IMR-90 (cell line): ENCODE measurements at regions not wholly inside any gene's neighbourhood (a gene's known extent, or its start where the extent isn't known, plus 50 kb on each side); places are given as distances from the start of the nearest gene placed in this dataset.

Experiments
- ATAC-seq: fragments of 200-7000 bp; cut with Tn5 transposase; 2 replicates; pipeline ENCODE4 v1.9.1; 2020; ENCODE audit warnings: low read depth, mild to moderate bottlenecking, moderate library complexity
- BruUV-seq: library from RNA; stranded (reverse); fragments of 400-500 nt; replicated peaks from 2 replicates; lab custom pipeline; 2021; lab: Mats Ljungman, UMichigan
- CTCF ChIA-PET: fragments of 300-600 bp; formaldehyde crosslinking; extraction: SDS; loops from one replicate; lab custom pipeline; 2021; ENCODE audit warnings: antibody characterized with exemption; lab: Yijun Ruan, JAX
- POLR2A ChIA-PET: fragments of 300-600 bp; sonication (Branson Sonifier 250); formaldehyde crosslinking; loops from one replicate; lab custom pipeline; 2022; ENCODE audit warnings: antibody characterized with exemption; ENCODE audit not compliant: unreplicated experiment; lab: Charles Lee
- DNase-seq: peaks from one replicate; pipeline ENCODE4 v3.0.0; 2013
- H2AFZ ChIP-seq: replicated peaks from 2 replicates; pipeline ENCODE3; 2013; ENCODE audit warnings: low read length, mild to moderate bottlenecking; ENCODE audit not compliant: poor library complexity
- H2AK5ac ChIP-seq: 2 replicates; pipeline ENCODE4 v1.6.1; 2013; ENCODE audit warnings: low read depth, low read length, inconsistent platforms
- H2AK9ac ChIP-seq: replicated peaks from 2 replicates; pipeline ENCODE3; 2013; ENCODE audit warnings: mild to moderate bottlenecking, low read depth, low read length, moderate library complexity; ENCODE audit not compliant: poor library complexity
- H2BK120ac ChIP-seq: 2 replicates; pipeline ENCODE4 v1.6.1; 2013; ENCODE audit warnings: low read depth, low read length, inconsistent platforms
- H2BK15ac ChIP-seq: 3 replicates; pipeline ENCODE4 v1.6.1; 2013; ENCODE audit warnings: low read depth, low read length, inconsistent platforms
- H2BK20ac ChIP-seq: 2 replicates; pipeline ENCODE4 v1.6.1; 2013; ENCODE audit warnings: low read depth, mild to moderate bottlenecking, inconsistent platforms, low read length, moderate library complexity
- H2BK5ac ChIP-seq: 2 replicates; pipeline ENCODE4 v1.6.1; 2013; ENCODE audit warnings: mild to moderate bottlenecking, low read depth, low read length, inconsistent platforms; ENCODE audit not compliant: poor library complexity, severe bottlenecking
- H3K14ac ChIP-seq: replicated peaks from 2 replicates; pipeline ENCODE4 v1.6.1; 2013; ENCODE audit warnings: low read depth, low read length, inconsistent platforms
- H3K18ac ChIP-seq: 2 replicates; pipeline ENCODE4 v1.6.1; 2013; ENCODE audit warnings: low read depth, low read length, control low read depth
- H3K23ac ChIP-seq: 2 replicates; pipeline ENCODE4 v1.6.1; 2013; ENCODE audit warnings: low read depth, low read length, inconsistent platforms
- H3K27ac ChIP-seq: 2 replicates; pipeline ENCODE4 v1.5.1; 2013; ENCODE audit warnings: mild to moderate bottlenecking, control low read depth, low read length; ENCODE audit not compliant: insufficient read depth
- H3K27me3 ChIP-seq: 2 replicates; pipeline ENCODE4 v1.6.1; 2013; ENCODE audit warnings: low read length; ENCODE audit not compliant: control insufficient read depth, insufficient read depth
- H3K36me3 ChIP-seq: 2 replicates; pipeline ENCODE4 v1.6.1; 2013; ENCODE audit warnings: low read length, mixed read lengths; ENCODE audit not compliant: control insufficient read depth, insufficient read depth
- H3K4ac ChIP-seq: 2 replicates; pipeline ENCODE4 v1.6.1; 2013; ENCODE audit warnings: low read depth, low read length, inconsistent platforms
- H3K4me1 ChIP-seq: 2 replicates; pipeline ENCODE4 v1.6.1; 2013; ENCODE audit warnings: low read length, mixed read lengths; ENCODE audit not compliant: control insufficient read depth, insufficient read depth
- H3K4me2 ChIP-seq: 2 replicates; pipeline ENCODE4 v1.6.1; 2013; ENCODE audit warnings: low read depth, mild to moderate bottlenecking, control low read depth, low read length, moderate library complexity
- H3K4me3 ChIP-seq: 2 replicates; pipeline ENCODE4 v1.5.1; 2013; ENCODE audit warnings: low read depth, mild to moderate bottlenecking, control low read depth, low read length, moderate library complexity; ENCODE audit not compliant: insufficient read depth
- H3K56ac ChIP-seq: 2 replicates; pipeline ENCODE4 v1.6.1; 2013; ENCODE audit warnings: low read length, inconsistent platforms; ENCODE audit not compliant: insufficient read depth; ENCODE audit errors: extremely low read depth
- H3K79me1 ChIP-seq, 2 experiments: 2 replicates each; pipeline ENCODE4 v1.6.1; 2013; ENCODE audit warnings: low read length in 2 of 2, inconsistent platforms in 1 of 2, low read depth in 1 of 2
- H3K9ac ChIP-seq: 2 replicates; pipeline ENCODE4 v1.6.1; 2013; ENCODE audit warnings: low read depth, low read length, control low read depth
- H3K9me1 ChIP-seq: 2 replicates; pipeline ENCODE4 v1.6.1; 2013; ENCODE audit warnings: low read length, inconsistent platforms; ENCODE audit not compliant: insufficient read depth
- H3K9me3 ChIP-seq: 2 replicates; pipeline ENCODE4 v1.6.1; 2013; ENCODE audit warnings: low read length; ENCODE audit not compliant: control insufficient read depth, insufficient read depth
- H4K20me1 ChIP-seq: 2 replicates; pipeline ENCODE4 v1.6.1; 2013; ENCODE audit warnings: low read length, inconsistent platforms; ENCODE audit not compliant: insufficient read depth
- H4K5ac ChIP-seq: 2 replicates; pipeline ENCODE4 v1.6.1; 2013; ENCODE audit warnings: mild to moderate bottlenecking, low read depth, low read length, control low read depth
- H4K8ac ChIP-seq, 2 experiments: 2 replicates each; pipeline ENCODE4 v1.6.1; 2013; ENCODE audit warnings: low read depth in 2 of 2, low read length in 2 of 2, control low read depth in 1 of 2, inconsistent platforms in 1 of 2
- H4K91ac ChIP-seq: 2 replicates; pipeline ENCODE4 v1.6.1; 2013; ENCODE audit warnings: low read depth, low read length, inconsistent platforms; ENCODE audit not compliant: insufficient read depth
- BHLHE40 ChIP-seq: fragments of 150-350 bp; IDR thresholded peaks from 2 replicates; pipeline ENCODE4 v1.6.1; 2016; ENCODE audit warnings: mild to moderate bottlenecking, low read depth, low read length
- CEBPB ChIP-seq: IDR thresholded peaks from 2 replicates; pipeline ENCODE4 v1.6.1; 2012; ENCODE audit warnings: low read depth, low read length, improper control_type of control experiment
- CTCF ChIP-seq: conservative IDR thresholded peaks from 2 replicates; pipeline ENCODE4 v1.5.1; 2012; ENCODE audit warnings: mild to moderate bottlenecking, low read depth, low read length, improper control_type of control experiment
- FOS ChIP-seq: fragments of 150-350 bp; IDR thresholded peaks from 2 replicates; pipeline ENCODE4 v1.6.1; 2016; ENCODE audit warnings: low read depth, low read length
- MAFK ChIP-seq: IDR thresholded peaks from 2 replicates; pipeline ENCODE4 v1.6.1; 2012; ENCODE audit warnings: low read depth, low read length, improper control_type of control experiment
- MAZ ChIP-seq: IDR thresholded peaks from 2 replicates; pipeline ENCODE4 v1.6.1; 2012; ENCODE audit warnings: low read depth, mild to moderate bottlenecking, low read length, improper control_type of control experiment, moderate library complexity, borderline replicate concordance
- RCOR1 ChIP-seq: IDR thresholded peaks from 2 replicates; pipeline ENCODE4 v1.6.1; 2012; ENCODE audit warnings: mild to moderate bottlenecking, low read length, improper control_type of control experiment; ENCODE audit not compliant: insufficient replicate concordance
- RFX5 ChIP-seq: IDR thresholded peaks from 2 replicates; pipeline ENCODE4 v1.8.0; 2012; ENCODE audit warnings: low read depth, mild to moderate bottlenecking, low read length, moderate library complexity
- WGBS, 2 experiments: methylation state at CpG; one replicate each; pipeline versions ENCODE4 v1.1.5 to v1.1.7; 2013; ENCODE audit warnings: missing lambda C conversion rate in 2 of 2; ENCODE audit not compliant: insufficient read length in 1 of 2; ENCODE audit errors: extremely low coverage in 2 of 2; 5-methylcytosine and 5-hydroxymethylcytosine counted together
- dilution Hi-C: fragments of 300-500 bp; cut with HindIII; formaldehyde crosslinking; loops from one replicate; pipeline ENCODE4 v1.14.3; 2018; ENCODE audit warnings: low sequenced_read_pairs; ENCODE audit not compliant: unreplicated experiment
- in situ Hi-C: fragments of 300-500 bp; cut with MboI; formaldehyde crosslinking; loops from 3 replicates; pipeline ENCODE4 v1.14.3; 2019; ENCODE audit warnings: low sequenced_read_pairs, inconsistent platforms, mixed read lengths
- intact Hi-C: fragments of 100-400 bp; cut with micrococcal nuclease; formaldehyde crosslinking; loops from 2 replicates; pipeline ENCODE4 v1.10.0; 2022

DNA sequence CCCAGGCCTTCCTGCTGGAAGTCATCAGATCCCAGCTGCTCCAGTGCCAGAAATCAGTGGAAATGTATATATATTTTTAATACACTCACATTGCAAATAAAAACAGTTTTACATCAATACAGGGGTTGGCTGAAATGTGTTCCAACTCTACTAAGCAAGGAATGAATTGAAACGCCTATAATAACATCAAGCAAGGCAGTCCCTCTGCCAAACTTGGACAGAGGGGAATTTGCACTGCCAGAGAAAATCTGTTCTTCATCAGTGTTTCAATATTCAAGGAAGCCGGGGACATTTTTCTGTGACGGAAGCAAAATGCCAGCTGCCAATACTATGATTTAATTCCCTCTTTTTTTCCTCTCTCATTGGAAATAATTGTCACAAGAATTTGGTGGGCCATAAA lies 335.3 kb downstream of the TNS1 start:
- Histone ChIP-seq H2BK120ac (0 out of 2 replicates have a peak overlapping the region, but pooled peaks have one; percentile 9), H3K36me3 (no peaks in the 10 kb centered on the region), H3K27me3 (no peaks in the 10 kb centered on the region), H2BK15ac (0 out of 3 replicates have a peak overlapping the region, but pooled peaks have one; percentile 1), H4K5ac (no peak overlapping the region; the same call in 1 of the 2 replicates), H3K18ac (no peak overlapping the region; the same call in 1 of the 2 replicates), H2BK5ac (no peak overlapping the region), H3K9me1 (peaks cover 5% of the 10 kb centered on the region; the same call in 1 of the 2 replicates), H3K4me3 (no peak overlapping the region), H3K9me3 (no peaks in the 10 kb centered on the region), H3K79me1 (no peaks in the 10 kb centered on the region), H3K4ac (0 out of 2 replicates have a peak overlapping the region, but pooled peaks have one; percentile 18), H3K27ac (peak overlapping the region; percentile 16; the same call in 1 of the 2 replicates), H4K20me1 (no peaks in the 10 kb centered on the region), H3K23ac (no peak overlapping the region), H2AK9ac (no peak overlapping the region), H3K4me1 (peaks cover 25% of the 10 kb centered on the region), H3K4me2 (no peak overlapping the region), H3K9ac (no peak overlapping the region), H2BK20ac (peak overlapping the region; percentile 50; the same call in 1 of the 2 replicates), H2AFZ (no peak overlapping the region), H3K56ac (no peak overlapping the region), H3K14ac (no peak overlapping the region), H4K8ac (no peak overlapping the region), H4K91ac (no peak overlapping the region; the same call in 1 of the 2 replicates), H2AK5ac (no peak overlapping the region)
- no CpG with 5 or more reads among the region's 3 CpGs for WGBS, 2 experiments
- TF ChIP-seq BHLHE40 = no peak
- no peak for TF ChIP-seq MAZ
- no peak for TF ChIP-seq CEBPB
- no peak for TF ChIP-seq RFX5
- no peak for TF ChIP-seq CTCF
- TF ChIP-seq RCOR1 = no peak
- no peak for TF ChIP-seq FOS
- no peak for TF ChIP-seq MAFK
- no peak for ATAC-seq
- dilution Hi-C loops (no loop called here), in situ Hi-C loops (no loop called here), intact Hi-C loops (no loop called here)
- ChIA-PET POLR2A (no interaction called here), CTCF (no interaction called here)
- no peak for DNase-seq
- no TSS peak for BruUV-seq
